Retinal pigment epithelial cell (primary cell): ENCODE measurements at regions not wholly inside any gene's neighbourhood (a gene's known extent, or its start where the extent isn't known, plus 50 kb on each side); places are given as distances from the start of the nearest gene placed in this dataset.

Experiments used
- DNase-seq: peaks from one replicate; pipeline ENCODE4 v3.0.0-alpha.2; 2010; ENCODE audit warnings: low read depth
- H3K4me3 ChIP-seq: 2 replicates; pipeline ENCODE4 v1.5.1; 2011; ENCODE audit warnings: mild to moderate bottlenecking, low read length, control low read depth, moderate library complexity
- CTCF ChIP-seq: conservative IDR thresholded peaks from 2 replicates; pipeline ENCODE4 v1.5.1; 2011; ENCODE audit warnings: low read depth, low read length, control low read depth, inconsistent platforms

GRCh38 chr2:209029249-209029648, 394.6 kb upstream of the MAP2 start:
- TF ChIP-seq CTCF = no peak
- no peak for DNase-seq
- H3K4me3 ChIP-seq = no peak overlapping the region

- no peak overlapping the region for H3K4me3 ChIP-seq
- no peak for DNase-seq
- no peak for TF ChIP-seq CTCF
Observed at GRCh38 chr2:209044307-209044706, 379.5 kb upstream of the MAP2 start.

GRCh38 chr2:209046163-209046562, 377.7 kb upstream of the MAP2 start:
- TF ChIP-seq CTCF = no peak
- no peak for DNase-seq
- H3K4me3 ChIP-seq = no peak overlapping the region

GRCh38 chr2:209049608-209050007, 374.2 kb upstream of the MAP2 start:
- TF ChIP-seq CTCF = no peak
- no peak for DNase-seq

GRCh38 chr2:209062210-209062609, 361.6 kb upstream of the MAP2 start:
- TF ChIP-seq CTCF = no peak
- no peak overlapping the region for H3K4me3 ChIP-seq
- no peak for DNase-seq

More at GRCh38 chr2:209049608-209050007, 374.2 kb upstream of the MAP2 start:
- no peak overlapping the region for H3K4me3 ChIP-seq

GRCh38 chr2:209070262-209070661, 353.6 kb upstream of the MAP2 start:
- H3K4me3 ChIP-seq = no peak overlapping the region
- DNase-seq = no peak
- TF ChIP-seq CTCF = no peak

- no peak for DNase-seq
- no peak for TF ChIP-seq CTCF
- no peak overlapping the region for H3K4me3 ChIP-seq
Observed at GRCh38 chr2:209073151-209073550, 350.7 kb upstream of the MAP2 start.
